Fibroblast of villous mesenchyme (primary cell): ENCODE measurements at regions not wholly inside any gene's neighbourhood (a gene's known extent, or its start where the extent isn't known, plus 50 kb on each side); places are given as distances from the start of the nearest gene placed in this dataset.
A peak's percentile ranks its signal among the peaks of the same experiment; 100 is the strongest.
"Not testable (repeated sequence)": the region's sequence is repeated elsewhere in the genome, so short reads cannot be mapped to it uniquely, and the experiment has no call there.

Source experiments
- DNase-seq: peaks from one replicate; pipeline ENCODE4 v3.0.0-alpha.2; 2010; ENCODE audit warnings: low read depth
- H3K4me3 ChIP-seq: 2 replicates; pipeline ENCODE4 v1.5.1; 2011; ENCODE audit warnings: low read depth, mild to moderate bottlenecking, low read length
- TF ChIP-seq, protein P1 (sequence below): IDR thresholded peaks from 2 replicates; pipeline ENCODE4 v1.5.1; 2012; ENCODE audit warnings: low read depth, mild to moderate bottlenecking, low read length; ENCODE audit not compliant: insufficient read depth

- H3K4me3 ChIP-seq, result no peak overlapping the region
- TF ChIP-seq, protein P1, sequence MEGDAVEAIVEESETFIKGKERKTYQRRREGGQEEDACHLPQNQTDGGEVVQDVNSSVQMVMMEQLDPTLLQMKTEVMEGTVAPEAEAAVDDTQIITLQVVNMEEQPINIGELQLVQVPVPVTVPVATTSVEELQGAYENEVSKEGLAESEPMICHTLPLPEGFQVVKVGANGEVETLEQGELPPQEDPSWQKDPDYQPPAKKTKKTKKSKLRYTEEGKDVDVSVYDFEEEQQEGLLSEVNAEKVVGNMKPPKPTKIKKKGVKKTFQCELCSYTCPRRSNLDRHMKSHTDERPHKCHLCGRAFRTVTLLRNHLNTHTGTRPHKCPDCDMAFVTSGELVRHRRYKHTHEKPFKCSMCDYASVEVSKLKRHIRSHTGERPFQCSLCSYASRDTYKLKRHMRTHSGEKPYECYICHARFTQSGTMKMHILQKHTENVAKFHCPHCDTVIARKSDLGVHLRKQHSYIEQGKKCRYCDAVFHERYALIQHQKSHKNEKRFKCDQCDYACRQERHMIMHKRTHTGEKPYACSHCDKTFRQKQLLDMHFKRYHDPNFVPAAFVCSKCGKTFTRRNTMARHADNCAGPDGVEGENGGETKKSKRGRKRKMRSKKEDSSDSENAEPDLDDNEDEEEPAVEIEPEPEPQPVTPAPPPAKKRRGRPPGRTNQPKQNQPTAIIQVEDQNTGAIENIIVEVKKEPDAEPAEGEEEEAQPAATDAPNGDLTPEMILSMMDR, result no peak
- DNase-seq, result no peak
Observed at GRCh38 chr1:37176269-37176668, 142.0 kb upstream of the GRIK3 start.

GRCh38 chr1:37177230-37177864 lies 143.0 kb upstream of the GRIK3 start:
- peak; percentile 5 for DNase-seq
- H3K4me3 ChIP-seq, result no peak overlapping the region
- TF ChIP-seq, protein P1, result peak; percentile 10

DNA sequence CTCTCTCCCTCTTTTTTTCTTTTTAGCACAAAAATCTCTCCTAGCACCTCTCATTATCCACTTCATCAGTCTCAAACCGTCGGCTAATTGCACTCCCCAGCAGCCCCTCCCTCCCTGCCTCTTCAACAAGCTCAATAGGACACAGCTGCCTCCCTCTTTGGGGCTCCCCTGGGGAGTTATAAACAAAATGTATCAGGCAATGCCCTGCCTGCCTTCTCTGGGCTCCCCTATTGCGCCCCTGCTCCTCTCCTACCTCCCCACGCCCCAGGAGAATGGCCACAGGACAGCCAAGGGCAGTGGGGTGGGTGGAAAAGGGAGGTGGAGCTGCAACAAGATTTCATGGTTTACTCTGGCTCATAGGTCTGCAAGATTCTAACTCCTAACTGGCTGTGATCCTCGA lies 147.1 kb upstream of the GRIK3 start:
- no peak overlapping the region for H3K4me3 ChIP-seq
- TF ChIP-seq, protein P1, result no peak
- DNase-seq, result no peak

DNA sequence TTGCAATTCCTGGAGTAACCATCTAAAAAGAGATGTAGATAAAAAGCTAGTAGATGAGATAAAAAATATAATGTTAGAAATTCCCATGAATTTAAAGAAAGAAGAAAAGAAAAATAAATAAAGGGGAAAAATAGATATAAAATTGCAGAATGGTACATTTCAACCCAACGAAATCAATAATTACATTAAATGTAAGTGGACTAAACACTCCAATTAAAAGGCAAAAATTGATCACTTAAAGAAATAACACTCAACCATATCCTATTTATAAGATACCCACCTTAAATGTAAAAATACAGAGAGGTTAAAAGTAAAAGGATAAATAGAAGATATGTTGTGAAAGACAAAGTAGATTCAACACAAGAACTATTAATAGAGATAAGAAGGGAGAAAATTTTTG lies 150.5 kb upstream of the GRIK3 start:
- H3K4me3 ChIP-seq, result no peak overlapping the region
- TF ChIP-seq, protein P1, result no peak
- no peak for DNase-seq

- TF ChIP-seq, protein P1, result no peak
- H3K4me3 ChIP-seq, result no peak overlapping the region
- no peak for DNase-seq
Observed at GRCh38 chr1:37186246-37186756, 152.0 kb upstream of the GRIK3 start.

DNA sequence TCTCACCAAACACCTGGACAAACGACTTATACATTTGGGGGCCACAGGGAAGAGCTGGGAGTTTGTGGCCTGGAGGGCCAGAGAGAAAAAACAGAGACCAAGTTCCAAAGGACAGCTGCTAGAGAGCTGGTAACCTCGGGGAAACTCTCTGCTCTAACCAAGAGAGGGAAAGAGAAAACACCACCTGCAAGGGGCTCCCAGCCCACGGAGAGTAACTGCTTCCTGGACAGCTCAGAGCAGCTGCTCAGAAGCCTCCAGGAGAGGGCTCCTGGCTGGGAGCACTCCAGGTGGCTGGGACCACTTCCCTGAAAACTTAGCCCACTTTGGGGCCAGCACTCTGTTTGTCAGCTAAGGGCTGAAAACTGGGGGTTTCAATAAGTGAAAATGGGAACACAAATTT lies 154.8 kb upstream of the GRIK3 start:
- no peak for DNase-seq
- TF ChIP-seq, protein P1, result no peak
- H3K4me3 ChIP-seq, result no peak overlapping the region

DNA sequence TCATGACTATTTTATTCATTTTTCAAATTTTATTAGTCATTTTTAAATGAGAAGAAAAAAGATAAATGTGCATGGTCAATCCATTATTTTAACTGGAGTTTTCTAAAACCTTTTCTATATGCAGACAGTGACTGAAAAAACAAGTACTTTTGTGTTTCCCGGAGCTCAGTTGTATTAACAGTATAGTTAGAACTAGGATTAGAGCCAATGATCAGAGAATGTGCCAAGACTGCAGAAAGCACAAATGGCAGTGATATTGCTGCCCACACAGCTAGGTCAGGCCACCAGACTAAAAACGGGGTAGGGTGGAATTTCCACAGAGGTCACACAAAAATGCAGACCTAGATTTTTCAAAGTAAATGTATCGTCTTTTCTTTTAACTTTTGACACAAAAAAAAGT lies 163.1 kb upstream of the GRIK3 start:
- TF ChIP-seq, protein P1, result no peak
- H3K4me3 ChIP-seq, result no peak overlapping the region
- no peak for DNase-seq

DNA sequence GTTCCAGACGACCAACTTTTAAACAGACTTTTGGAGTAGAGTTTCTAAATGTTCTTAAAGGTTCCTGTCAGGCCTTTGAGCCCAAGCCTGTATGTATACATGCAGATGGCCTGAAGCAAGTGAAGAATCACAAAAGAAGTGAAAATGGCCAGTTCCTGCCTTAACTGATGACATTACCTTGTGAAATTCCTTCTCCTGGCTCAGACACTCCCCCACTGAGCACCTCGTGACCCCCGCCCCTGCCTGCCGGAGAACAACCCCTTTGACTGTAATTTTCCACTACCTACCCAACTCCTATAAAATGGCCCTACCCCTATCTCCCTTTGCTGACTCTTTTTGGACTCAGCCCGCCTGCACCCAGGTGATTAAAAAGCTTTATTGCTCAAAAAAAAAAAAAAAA lies 180.0 kb upstream of the GRIK3 start:
- H3K4me3 ChIP-seq, DNase-seq: not testable (repeated sequence)
